IMR-90 (cell line): ENCODE measurements at regions not wholly inside any gene's neighbourhood (a gene's known extent, or its start where the extent isn't known, plus 50 kb on each side); places are given as distances from the start of the nearest gene placed in this dataset.

Experiments used
- ATAC-seq: fragments of 200-7000 bp; cut with Tn5 transposase; 2 replicates; pipeline ENCODE4 v1.9.1; 2020; ENCODE audit warnings: low read depth, mild to moderate bottlenecking, moderate library complexity
- BruUV-seq: library from RNA; stranded (reverse); fragments of 400-500 nt; replicated peaks from 2 replicates; lab custom pipeline; 2021; lab: Mats Ljungman, UMichigan
- CTCF ChIA-PET: fragments of 300-600 bp; formaldehyde crosslinking; extraction: SDS; loops from one replicate; lab custom pipeline; 2021; ENCODE audit warnings: antibody characterized with exemption; lab: Yijun Ruan, JAX
- POLR2A ChIA-PET: fragments of 300-600 bp; sonication (Branson Sonifier 250); formaldehyde crosslinking; loops from one replicate; lab custom pipeline; 2022; ENCODE audit warnings: antibody characterized with exemption; ENCODE audit not compliant: unreplicated experiment; lab: Charles Lee
- DNase-seq: peaks from one replicate; pipeline ENCODE4 v3.0.0; 2013
- H2AFZ ChIP-seq: replicated peaks from 2 replicates; pipeline ENCODE3; 2013; ENCODE audit warnings: low read length, mild to moderate bottlenecking; ENCODE audit not compliant: poor library complexity
- H2AK5ac ChIP-seq: 2 replicates; pipeline ENCODE4 v1.6.1; 2013; ENCODE audit warnings: low read depth, low read length, inconsistent platforms
- H2AK9ac ChIP-seq: replicated peaks from 2 replicates; pipeline ENCODE3; 2013; ENCODE audit warnings: mild to moderate bottlenecking, low read depth, low read length, moderate library complexity; ENCODE audit not compliant: poor library complexity
- H2BK120ac ChIP-seq: 2 replicates; pipeline ENCODE4 v1.6.1; 2013; ENCODE audit warnings: low read depth, low read length, inconsistent platforms
- H2BK15ac ChIP-seq: 3 replicates; pipeline ENCODE4 v1.6.1; 2013; ENCODE audit warnings: low read depth, low read length, inconsistent platforms
- H2BK20ac ChIP-seq: 2 replicates; pipeline ENCODE4 v1.6.1; 2013; ENCODE audit warnings: low read depth, mild to moderate bottlenecking, inconsistent platforms, low read length, moderate library complexity
- H2BK5ac ChIP-seq: 2 replicates; pipeline ENCODE4 v1.6.1; 2013; ENCODE audit warnings: mild to moderate bottlenecking, low read depth, low read length, inconsistent platforms; ENCODE audit not compliant: poor library complexity, severe bottlenecking
- H3K14ac ChIP-seq: replicated peaks from 2 replicates; pipeline ENCODE4 v1.6.1; 2013; ENCODE audit warnings: low read depth, low read length, inconsistent platforms
- H3K18ac ChIP-seq: 2 replicates; pipeline ENCODE4 v1.6.1; 2013; ENCODE audit warnings: low read depth, low read length, control low read depth
- H3K23ac ChIP-seq: 2 replicates; pipeline ENCODE4 v1.6.1; 2013; ENCODE audit warnings: low read depth, low read length, inconsistent platforms
- H3K27ac ChIP-seq: 2 replicates; pipeline ENCODE4 v1.5.1; 2013; ENCODE audit warnings: mild to moderate bottlenecking, control low read depth, low read length; ENCODE audit not compliant: insufficient read depth
- H3K27me3 ChIP-seq: 2 replicates; pipeline ENCODE4 v1.6.1; 2013; ENCODE audit warnings: low read length; ENCODE audit not compliant: control insufficient read depth, insufficient read depth
- H3K36me3 ChIP-seq: 2 replicates; pipeline ENCODE4 v1.6.1; 2013; ENCODE audit warnings: low read length, mixed read lengths; ENCODE audit not compliant: control insufficient read depth, insufficient read depth
- H3K4ac ChIP-seq: 2 replicates; pipeline ENCODE4 v1.6.1; 2013; ENCODE audit warnings: low read depth, low read length, inconsistent platforms
- H3K4me1 ChIP-seq: 2 replicates; pipeline ENCODE4 v1.6.1; 2013; ENCODE audit warnings: low read length, mixed read lengths; ENCODE audit not compliant: control insufficient read depth, insufficient read depth
- H3K4me2 ChIP-seq: 2 replicates; pipeline ENCODE4 v1.6.1; 2013; ENCODE audit warnings: low read depth, mild to moderate bottlenecking, control low read depth, low read length, moderate library complexity
- H3K4me3 ChIP-seq: 2 replicates; pipeline ENCODE4 v1.5.1; 2013; ENCODE audit warnings: low read depth, mild to moderate bottlenecking, control low read depth, low read length, moderate library complexity; ENCODE audit not compliant: insufficient read depth
- H3K56ac ChIP-seq: 2 replicates; pipeline ENCODE4 v1.6.1; 2013; ENCODE audit warnings: low read length, inconsistent platforms; ENCODE audit not compliant: insufficient read depth; ENCODE audit errors: extremely low read depth
- H3K79me1 ChIP-seq, 2 experiments: 2 replicates each; pipeline ENCODE4 v1.6.1; 2013; ENCODE audit warnings: low read length in 2 of 2, inconsistent platforms in 1 of 2, low read depth in 1 of 2
- H3K9ac ChIP-seq: 2 replicates; pipeline ENCODE4 v1.6.1; 2013; ENCODE audit warnings: low read depth, low read length, control low read depth
- H3K9me1 ChIP-seq: 2 replicates; pipeline ENCODE4 v1.6.1; 2013; ENCODE audit warnings: low read length, inconsistent platforms; ENCODE audit not compliant: insufficient read depth
- H3K9me3 ChIP-seq: 2 replicates; pipeline ENCODE4 v1.6.1; 2013; ENCODE audit warnings: low read length; ENCODE audit not compliant: control insufficient read depth, insufficient read depth
- H4K20me1 ChIP-seq: 2 replicates; pipeline ENCODE4 v1.6.1; 2013; ENCODE audit warnings: low read length, inconsistent platforms; ENCODE audit not compliant: insufficient read depth
- H4K5ac ChIP-seq: 2 replicates; pipeline ENCODE4 v1.6.1; 2013; ENCODE audit warnings: mild to moderate bottlenecking, low read depth, low read length, control low read depth
- H4K8ac ChIP-seq, 2 experiments: 2 replicates each; pipeline ENCODE4 v1.6.1; 2013; ENCODE audit warnings: low read depth in 2 of 2, low read length in 2 of 2, control low read depth in 1 of 2, inconsistent platforms in 1 of 2
- H4K91ac ChIP-seq: 2 replicates; pipeline ENCODE4 v1.6.1; 2013; ENCODE audit warnings: low read depth, low read length, inconsistent platforms; ENCODE audit not compliant: insufficient read depth
- BHLHE40 ChIP-seq: fragments of 150-350 bp; IDR thresholded peaks from 2 replicates; pipeline ENCODE4 v1.6.1; 2016; ENCODE audit warnings: mild to moderate bottlenecking, low read depth, low read length
- CEBPB ChIP-seq: IDR thresholded peaks from 2 replicates; pipeline ENCODE4 v1.6.1; 2012; ENCODE audit warnings: low read depth, low read length, improper control_type of control experiment
- CHD1 ChIP-seq: IDR thresholded peaks from 2 replicates; pipeline ENCODE4 v1.6.1; 2012; ENCODE audit warnings: low read depth, low read length, improper control_type of control experiment
- CTCF ChIP-seq: conservative IDR thresholded peaks from 2 replicates; pipeline ENCODE4 v1.5.1; 2012; ENCODE audit warnings: mild to moderate bottlenecking, low read depth, low read length, improper control_type of control experiment
- ELK1 ChIP-seq: fragments of 150-350 bp; IDR thresholded peaks from 2 replicates; pipeline ENCODE4 v1.6.1; 2016; ENCODE audit warnings: low read depth, mild to moderate bottlenecking, low read length, moderate library complexity, borderline replicate concordance
- FOS ChIP-seq: fragments of 150-350 bp; IDR thresholded peaks from 2 replicates; pipeline ENCODE4 v1.6.1; 2016; ENCODE audit warnings: low read depth, low read length
- MAFK ChIP-seq: IDR thresholded peaks from 2 replicates; pipeline ENCODE4 v1.6.1; 2012; ENCODE audit warnings: low read depth, low read length, improper control_type of control experiment
- MAZ ChIP-seq: IDR thresholded peaks from 2 replicates; pipeline ENCODE4 v1.6.1; 2012; ENCODE audit warnings: low read depth, mild to moderate bottlenecking, low read length, improper control_type of control experiment, moderate library complexity, borderline replicate concordance
- MXI1 ChIP-seq: IDR thresholded peaks from 2 replicates; pipeline ENCODE4 v1.6.1; 2012; ENCODE audit warnings: low read depth, mild to moderate bottlenecking, low read length, moderate library complexity, borderline replicate concordance
- NFE2L2 ChIP-seq: fragments of 150-350 bp; IDR thresholded peaks from 2 replicates; pipeline ENCODE4 v1.6.1; 2016; ENCODE audit warnings: low read depth, mild to moderate bottlenecking, low read length
- POLR2A ChIP-seq: IDR thresholded peaks from 2 replicates; pipeline ENCODE4 v1.6.1; 2012; ENCODE audit warnings: mild to moderate bottlenecking, low read depth, low read length
- RAD21 ChIP-seq: IDR thresholded peaks from 2 replicates; pipeline ENCODE4 v1.6.1; 2012; ENCODE audit warnings: low read length, improper control_type of control experiment
- RCOR1 ChIP-seq: IDR thresholded peaks from 2 replicates; pipeline ENCODE4 v1.6.1; 2012; ENCODE audit warnings: mild to moderate bottlenecking, low read length, improper control_type of control experiment; ENCODE audit not compliant: insufficient replicate concordance
- RFX5 ChIP-seq: IDR thresholded peaks from 2 replicates; pipeline ENCODE4 v1.8.0; 2012; ENCODE audit warnings: low read depth, mild to moderate bottlenecking, low read length, moderate library complexity
- SMC3 ChIP-seq: fragments of 150-350 bp; IDR thresholded peaks from 2 replicates; pipeline ENCODE4 v1.6.1; 2016; ENCODE audit warnings: low read depth, mild to moderate bottlenecking, antibody characterized with exemption, low read length, moderate library complexity
- dilution Hi-C: fragments of 300-500 bp; cut with HindIII; formaldehyde crosslinking; loops from one replicate; pipeline ENCODE4 v1.14.3; 2018; ENCODE audit warnings: low sequenced_read_pairs; ENCODE audit not compliant: unreplicated experiment
- in situ Hi-C: fragments of 300-500 bp; cut with MboI; formaldehyde crosslinking; loops from 3 replicates; pipeline ENCODE4 v1.14.3; 2019; ENCODE audit warnings: low sequenced_read_pairs, inconsistent platforms, mixed read lengths
- intact Hi-C: fragments of 100-400 bp; cut with micrococcal nuclease; formaldehyde crosslinking; loops from 2 replicates; pipeline ENCODE4 v1.10.0; 2022
- TF ChIP-seq, protein P1 (sequence below): fragments of 150-350 bp; IDR thresholded peaks from 2 replicates; pipeline ENCODE4 v1.6.1; 2017; ENCODE audit warnings: mild to moderate bottlenecking, antibody characterized with exemption, low read length, low read depth

DNA sequence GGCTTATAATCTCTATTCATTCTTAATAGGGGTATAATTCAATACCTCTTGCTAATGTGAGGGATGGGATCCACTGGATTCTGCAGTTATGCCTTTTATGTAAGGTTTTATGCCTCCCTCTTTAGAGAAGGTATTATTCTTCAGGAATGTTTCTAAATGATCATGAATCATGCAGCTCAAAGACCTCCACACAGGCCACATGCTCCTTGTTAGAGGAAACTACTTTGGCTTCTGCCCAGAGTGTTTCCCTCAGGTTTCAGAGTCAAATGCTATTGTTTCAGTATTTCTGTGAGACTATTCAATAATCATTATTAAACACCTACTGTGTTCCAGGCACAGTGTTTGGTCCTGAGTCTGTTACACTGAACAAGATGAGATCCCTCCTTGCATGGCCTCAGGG is 115.9 kb downstream of the RAB38 start:
- CTCF ChIA-PET: no interaction called here
- H3K4me1 ChIP-seq: no peaks in the 10 kb centered on the region
- H3K36me3 ChIP-seq: no peaks in the 10 kb centered on the region
- no peak overlapping the region for H2AK9ac ChIP-seq
- no peak overlapping the region for H3K18ac ChIP-seq
- POLR2A ChIA-PET: no interaction called here
- no peaks in the 10 kb centered on the region for H3K9me1 ChIP-seq
- H3K4me3 ChIP-seq: no peak overlapping the region
- H3K23ac ChIP-seq: no peak overlapping the region
- no peaks in the 10 kb centered on the region for H3K9me3 ChIP-seq
- no peak overlapping the region for H3K4me2 ChIP-seq
- H4K5ac ChIP-seq: no peak overlapping the region
- H2BK5ac ChIP-seq: no peak overlapping the region
- no peaks in the 10 kb centered on the region for H3K27me3 ChIP-seq
- DNase-seq (no peak), ATAC-seq (no peak)
- H2BK20ac ChIP-seq: no peak overlapping the region
- no peak overlapping the region for H2AFZ ChIP-seq
- no peaks in the 10 kb centered on the region for H3K79me1 ChIP-seq
- H2AK5ac ChIP-seq: no peak overlapping the region
- no peak overlapping the region for H3K9ac ChIP-seq
- H3K4ac ChIP-seq: no peak overlapping the region
- no TSS peak for BruUV-seq
- no peak overlapping the region for H3K27ac ChIP-seq
- H2BK120ac ChIP-seq: no peak overlapping the region
- intact Hi-C loops (no loop called here), in situ Hi-C loops (no loop called here), dilution Hi-C loops (no loop called here)
- no peak overlapping the region for H3K56ac ChIP-seq
- H3K14ac ChIP-seq: no peak overlapping the region
- no peak overlapping the region for H4K8ac ChIP-seq
- no peak overlapping the region for H2BK15ac ChIP-seq
- H4K20me1 ChIP-seq: no peaks in the 10 kb centered on the region
- H4K91ac ChIP-seq: no peak overlapping the region
- TF ChIP-seq NFE2L2 (no peak), BHLHE40 (no peak), CTCF (no peak), FOS (no peak), MXI1 (no peak), RCOR1 (no peak), CHD1 (no peak), RAD21 (no peak), CEBPB (no peak), MAFK (no peak), MAZ (no peak), POLR2A (no peak), ELK1 (no peak), SMC3 (no peak), RFX5 (no peak)
- TF ChIP-seq, protein P1, sequence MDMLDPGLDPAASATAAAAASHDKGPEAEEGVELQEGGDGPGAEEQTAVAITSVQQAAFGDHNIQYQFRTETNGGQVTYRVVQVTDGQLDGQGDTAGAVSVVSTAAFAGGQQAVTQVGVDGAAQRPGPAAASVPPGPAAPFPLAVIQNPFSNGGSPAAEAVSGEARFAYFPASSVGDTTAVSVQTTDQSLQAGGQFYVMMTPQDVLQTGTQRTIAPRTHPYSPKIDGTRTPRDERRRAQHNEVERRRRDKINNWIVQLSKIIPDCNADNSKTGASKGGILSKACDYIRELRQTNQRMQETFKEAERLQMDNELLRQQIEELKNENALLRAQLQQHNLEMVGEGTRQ: no peak
